HG03575 (cell line): ENCODE measurements at regions not wholly inside any gene's neighbourhood (a gene's known extent, or its start where the extent isn't known, plus 50 kb on each side); places are given as distances from the start of the nearest gene placed in this dataset.
"Not testable (repeated sequence)": the region's sequence is repeated elsewhere in the genome, so short reads cannot be mapped to it uniquely, and the experiment has no call there.

Experiments
- ATAC-seq: cut with Tn5 transposase; IDR thresholded peaks from one replicate; pipeline ENCODE4 v1.9.1; 2021; ENCODE audit not compliant: unreplicated experiment, insufficient number of reproducible peaks, low FRiP score; ENCODE audit errors: extremely low read depth

DNA sequence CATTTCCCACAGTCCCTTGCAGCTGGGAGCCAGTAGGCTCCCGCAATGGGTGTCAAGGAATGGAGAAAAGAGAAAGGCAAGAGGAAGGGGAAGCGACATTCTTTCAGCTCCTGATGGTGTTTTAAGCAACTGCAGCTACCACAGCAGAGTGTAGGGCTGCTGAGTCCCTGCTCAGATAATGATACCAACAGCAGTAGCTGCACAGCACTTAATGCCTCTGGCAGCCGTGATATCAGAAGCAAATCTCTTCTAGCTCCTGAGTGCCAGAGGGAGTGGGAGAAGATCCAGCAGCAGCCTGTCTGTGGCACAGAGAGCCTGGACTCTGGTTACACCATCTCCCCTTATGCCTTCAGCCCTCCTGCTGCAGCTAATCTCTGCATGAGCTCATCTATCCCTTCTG, 186.1 kb upstream of the LMCD1 start:
- ATAC-seq, result not testable (repeated sequence)

DNA sequence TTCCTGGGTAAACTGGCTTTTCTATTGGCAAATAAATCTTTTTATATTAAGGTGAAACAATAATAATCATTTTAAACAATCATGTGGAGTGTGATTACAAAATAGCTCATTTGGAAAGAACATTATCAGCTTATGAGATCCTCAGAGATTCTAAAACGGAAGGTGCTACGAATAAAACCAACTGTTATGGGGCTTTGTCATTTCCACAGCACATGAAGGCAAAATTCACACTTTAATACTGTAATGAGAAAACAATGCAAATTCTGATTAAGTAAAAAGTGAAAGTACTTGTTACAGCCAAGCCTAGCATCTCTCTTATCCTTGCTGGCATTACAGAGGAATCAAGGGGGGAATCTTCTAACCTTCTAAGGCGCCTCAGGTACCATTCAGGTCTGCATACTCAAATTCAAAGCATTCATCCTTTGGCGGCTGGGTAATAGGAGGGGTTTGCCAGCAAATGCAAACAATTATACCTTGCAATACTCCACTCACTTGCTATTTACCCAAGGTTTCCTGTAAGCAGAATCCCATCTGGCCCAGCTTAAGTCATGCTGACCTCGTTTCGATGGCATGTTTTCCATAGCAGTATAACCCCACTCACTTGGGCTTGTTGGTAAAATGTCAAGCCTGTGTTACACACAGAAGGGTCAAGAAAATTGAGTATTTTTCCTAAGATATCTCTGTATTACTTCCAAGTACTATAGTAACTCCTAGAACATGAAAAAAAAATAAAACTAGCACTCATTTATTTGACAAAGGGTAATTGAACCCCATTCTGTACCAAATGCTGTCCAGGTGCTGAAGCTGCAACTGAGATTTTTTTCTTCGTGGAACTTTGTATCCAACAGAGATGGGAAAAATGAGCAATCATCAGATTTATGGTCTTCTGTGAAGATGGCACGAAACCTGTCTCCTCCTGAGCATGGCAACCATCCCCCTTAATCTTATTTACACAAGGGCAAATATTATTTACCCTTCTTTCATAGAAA, 183.7 kb upstream of the LMCD1 start:
- no peak for ATAC-seq

DNA sequence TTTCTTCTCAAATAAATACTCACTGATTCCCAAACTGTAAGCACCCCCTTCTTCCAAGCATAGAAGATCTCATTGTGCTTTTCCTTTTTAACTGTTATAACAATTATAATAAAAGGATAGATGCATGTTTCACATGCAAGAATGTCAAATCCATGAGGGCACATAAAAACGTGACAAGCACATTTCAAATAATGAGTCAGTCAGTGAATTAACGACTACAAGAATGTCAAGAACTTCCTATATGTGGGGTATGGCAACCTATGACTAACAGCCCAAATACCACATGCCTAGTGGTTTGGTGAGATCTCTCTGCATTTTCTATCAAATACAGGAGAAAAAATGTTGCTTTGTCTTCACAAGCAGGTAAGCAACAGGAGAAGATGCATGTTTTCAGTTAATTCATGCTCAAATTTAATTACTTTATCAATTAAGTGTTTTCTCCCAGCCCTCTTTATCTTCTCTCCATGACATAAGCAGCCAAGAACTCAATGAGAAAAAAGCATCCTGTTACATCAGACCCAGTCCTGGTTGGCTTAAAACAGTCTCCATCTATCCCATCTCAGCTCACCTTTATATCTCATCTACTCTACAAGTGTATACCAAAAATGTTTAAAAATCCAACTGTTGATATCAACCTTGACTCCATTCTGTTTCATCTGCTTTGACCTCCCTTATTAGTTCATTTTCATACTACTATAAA, 181.5 kb upstream of the LMCD1 start:
- ATAC-seq, result no peak

DNA sequence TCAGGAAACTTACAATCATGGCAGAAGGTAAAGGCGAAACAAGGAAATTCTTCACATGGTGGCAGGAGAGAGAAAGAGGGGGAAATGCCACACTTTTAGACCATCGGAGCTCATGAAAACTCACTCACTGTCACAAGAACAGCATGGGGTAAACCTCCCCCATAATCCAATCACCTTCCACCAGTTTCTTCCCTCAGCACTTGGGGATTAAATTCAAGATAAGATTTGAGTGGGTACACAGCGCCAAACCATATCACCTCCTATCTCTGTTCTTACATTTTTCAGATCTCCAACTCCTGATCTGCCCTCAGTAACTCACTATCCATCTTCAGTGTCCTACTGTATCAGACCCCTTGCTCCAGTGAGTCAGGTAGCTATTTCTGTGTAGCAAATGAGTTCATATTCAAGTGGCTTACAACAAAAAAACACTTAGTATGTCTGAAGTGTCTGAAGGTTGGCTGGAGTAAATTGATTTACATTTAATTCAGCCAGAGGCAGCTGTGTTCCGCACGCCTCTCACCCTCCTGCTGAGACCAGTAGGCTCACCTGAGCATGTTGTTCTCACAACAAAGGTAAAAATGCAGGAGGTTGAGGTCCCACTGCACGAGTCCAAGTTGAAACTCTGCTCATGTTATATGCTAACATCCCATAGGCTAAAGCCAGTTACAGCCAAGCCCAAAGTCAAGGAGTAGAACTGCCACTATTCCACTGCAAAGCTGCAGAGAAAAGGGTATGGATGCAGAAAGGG, 180.7 kb upstream of the LMCD1 start:
- ATAC-seq, result no peak

DNA sequence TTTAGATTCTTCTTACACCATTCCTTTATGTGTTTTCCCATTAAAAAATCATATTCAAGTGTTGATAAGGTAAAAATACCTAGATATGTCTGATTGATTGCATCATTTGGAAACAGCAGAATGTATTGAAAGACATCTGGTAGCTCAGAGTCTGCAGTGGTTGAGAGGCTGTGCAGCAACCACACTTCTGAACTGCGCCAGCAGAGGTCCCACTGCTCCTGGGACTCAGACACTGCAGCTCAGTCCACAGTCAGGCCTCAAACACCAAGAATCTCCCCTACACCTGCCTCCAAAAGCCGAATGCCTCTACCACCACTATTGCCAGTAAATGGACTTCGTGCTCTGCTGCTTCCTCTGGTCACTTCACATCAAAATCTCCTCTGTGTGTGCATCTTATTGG, 176.9 kb upstream of the LMCD1 start:
- ATAC-seq, result no peak

DNA sequence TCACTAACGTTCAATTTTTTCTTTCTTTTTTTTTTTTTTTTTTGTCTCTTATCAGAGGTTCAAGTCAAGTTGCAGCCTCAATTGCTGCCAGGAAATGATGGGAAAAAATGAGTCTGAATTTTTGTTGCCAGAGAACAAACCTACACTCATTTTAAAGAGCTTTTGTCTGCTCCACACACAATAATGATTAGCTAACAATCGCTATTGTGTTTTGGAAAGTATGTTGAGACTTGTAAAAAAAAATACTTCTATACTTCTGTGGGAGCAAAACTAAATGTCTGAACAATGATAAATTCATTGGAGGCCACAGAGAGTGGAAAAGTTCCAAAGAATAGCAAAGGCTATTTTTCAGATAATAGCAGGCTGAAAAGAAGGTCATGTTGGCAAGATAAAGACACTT, 176.3 kb upstream of the LMCD1 start:
- ATAC-seq, result no peak

DNA sequence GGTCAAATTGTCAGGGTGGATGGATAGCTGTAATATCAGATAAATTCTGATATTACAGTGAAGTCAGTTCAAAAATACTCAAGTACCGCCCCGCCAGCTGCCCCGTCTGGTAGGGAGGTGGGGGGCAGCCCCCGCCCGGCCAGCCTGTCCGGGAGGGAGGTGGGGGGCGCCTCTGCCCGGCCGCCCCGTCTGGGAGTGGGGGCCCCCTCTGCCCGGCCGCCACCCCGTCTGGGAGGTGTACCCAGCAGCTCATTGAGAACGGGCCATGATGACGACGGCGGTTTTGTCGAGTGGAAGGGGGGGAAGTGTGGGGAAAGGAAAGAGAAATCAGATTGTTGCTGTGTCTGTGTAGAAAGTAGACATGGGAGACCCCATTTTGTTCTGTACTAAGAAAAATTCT, 175.8 kb upstream of the LMCD1 start:
- not testable (repeated sequence) for ATAC-seq

DNA sequence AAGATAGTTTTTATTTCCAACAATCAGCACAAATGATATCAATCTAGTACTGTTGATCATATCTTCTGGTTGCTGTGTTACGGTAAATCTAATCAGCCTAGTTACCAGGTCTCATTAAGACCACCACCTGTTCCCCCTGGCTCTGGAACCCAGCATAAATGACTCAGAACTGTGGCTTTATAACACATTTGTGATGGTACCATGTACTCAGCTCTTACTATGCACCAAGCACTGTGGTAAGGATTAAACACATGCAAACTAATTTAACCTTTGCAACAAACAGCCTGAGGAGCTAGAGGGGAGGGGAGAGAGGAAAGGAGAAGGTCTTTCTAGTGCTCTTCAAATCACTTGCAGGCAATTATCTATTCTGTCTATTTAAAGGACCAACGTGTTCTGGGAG, 173.9 kb upstream of the LMCD1 start:
- ATAC-seq, result no peak

DNA sequence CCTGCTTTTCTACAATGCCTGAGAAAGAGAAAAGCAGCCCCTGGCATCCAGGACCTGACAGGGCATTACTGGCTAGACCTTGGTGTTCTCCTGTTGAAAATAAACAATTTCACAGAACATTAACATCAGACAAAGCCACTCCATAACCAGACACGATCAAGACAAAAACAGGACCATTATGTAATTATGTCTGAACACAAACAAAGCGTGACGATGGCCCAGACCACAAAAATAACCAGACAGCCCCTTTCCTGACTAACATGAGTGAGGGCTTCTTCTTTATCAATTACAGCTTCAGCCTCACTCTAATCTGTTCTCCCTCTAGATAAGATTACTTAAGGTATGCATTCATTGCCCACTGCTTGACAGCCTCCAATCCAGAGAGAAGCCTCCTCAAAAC, 172.7 kb upstream of the LMCD1 start:
- ATAC-seq, result no peak

DNA sequence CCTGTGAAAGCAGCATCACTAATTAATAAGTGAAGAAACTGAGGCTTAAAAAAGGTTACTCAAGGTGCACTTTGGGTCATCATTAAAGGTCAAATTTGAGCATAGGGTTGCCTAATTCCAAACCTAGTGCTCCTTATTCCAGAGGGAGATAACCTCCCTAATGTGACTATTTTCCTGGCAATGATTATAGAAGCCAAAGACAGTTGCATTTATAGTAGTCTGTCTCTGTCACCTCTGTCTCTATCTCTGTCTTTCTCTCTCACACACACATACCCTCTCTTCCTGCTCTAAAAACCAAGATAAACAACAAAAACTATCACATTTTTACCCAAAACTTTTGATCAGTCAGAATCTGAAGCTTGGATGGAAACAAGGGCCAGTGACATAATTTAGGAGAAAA, 172.0 kb upstream of the LMCD1 start:
- no peak for ATAC-seq

DNA sequence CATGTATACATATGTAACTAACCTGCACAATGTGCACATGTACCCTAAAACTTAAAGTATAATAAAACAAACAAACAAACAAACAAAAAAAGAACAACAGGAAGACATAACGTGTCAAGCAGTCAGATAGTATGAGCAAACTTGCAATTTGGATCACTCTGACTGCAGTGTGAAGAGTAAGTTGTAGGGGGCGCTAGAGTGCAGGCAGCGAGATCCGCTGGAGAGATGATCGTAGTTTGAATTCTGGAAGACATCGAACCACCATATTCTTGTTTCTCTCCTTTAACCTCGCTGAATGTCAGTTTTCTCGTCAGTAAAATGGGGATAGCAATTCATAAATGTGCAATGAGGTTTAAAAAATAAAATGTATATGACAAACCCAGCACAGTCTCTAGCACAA, 165.2 kb upstream of the LMCD1 start:
- no peak for ATAC-seq

DNA sequence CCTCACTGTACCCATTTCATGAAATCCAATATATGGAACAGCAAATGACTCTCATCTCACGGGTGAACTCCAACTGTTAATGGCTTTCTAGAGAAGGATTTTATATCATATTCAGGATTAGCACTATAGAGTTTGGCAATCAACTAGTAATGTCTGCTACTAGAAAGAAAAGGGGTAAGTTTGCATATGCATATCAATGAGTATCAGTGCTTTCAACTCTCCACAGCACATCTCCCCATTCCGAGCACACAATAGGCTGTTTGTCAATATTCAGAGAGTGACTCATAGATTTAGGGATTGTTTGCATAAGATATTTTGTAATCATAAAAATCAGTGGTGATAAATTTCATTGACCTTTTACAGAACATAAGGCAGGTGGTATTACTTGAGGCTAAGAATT, 163.2 kb upstream of the LMCD1 start:
- ATAC-seq, result no peak

DNA sequence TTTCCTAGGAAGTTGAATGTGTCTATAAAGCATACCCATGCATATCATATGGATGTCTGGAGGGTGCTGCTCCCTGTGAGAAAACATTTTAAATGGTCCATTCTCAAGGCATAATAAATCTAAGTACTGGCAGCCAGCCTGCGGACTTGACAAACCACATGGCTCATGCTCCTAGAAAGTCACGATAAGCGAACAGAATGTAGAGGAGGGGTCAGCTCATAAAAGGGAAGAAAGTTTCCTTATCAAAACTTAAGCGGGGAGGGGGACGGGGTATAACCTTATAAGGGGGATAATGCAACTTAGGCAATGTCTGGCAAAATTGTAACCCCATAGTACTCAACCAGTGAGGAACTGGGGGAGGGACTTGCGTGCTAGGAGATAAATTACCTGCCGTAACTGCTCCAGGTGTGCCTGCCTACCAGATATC, 159.8 kb upstream of the LMCD1 start:
- no peak for ATAC-seq

DNA sequence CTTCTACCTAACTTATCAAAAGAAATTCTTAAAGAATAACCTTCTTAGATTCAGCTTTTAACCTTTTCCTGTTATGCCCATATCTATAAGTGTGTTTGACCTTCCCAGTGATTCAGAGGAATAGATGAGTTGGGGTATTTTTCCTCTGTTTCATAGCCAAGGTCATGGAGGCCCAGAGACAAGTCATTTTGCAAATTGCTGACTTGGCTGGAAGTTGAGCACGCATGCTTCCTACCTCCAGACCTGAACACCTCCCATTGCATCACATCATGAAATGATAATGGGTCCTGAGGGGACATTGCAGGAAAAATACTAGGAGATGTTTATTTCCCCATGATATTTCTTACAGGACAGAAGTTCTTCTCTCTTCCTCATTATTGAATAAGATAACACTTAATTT, 158.6 kb upstream of the LMCD1 start:
- ATAC-seq, result no peak

DNA sequence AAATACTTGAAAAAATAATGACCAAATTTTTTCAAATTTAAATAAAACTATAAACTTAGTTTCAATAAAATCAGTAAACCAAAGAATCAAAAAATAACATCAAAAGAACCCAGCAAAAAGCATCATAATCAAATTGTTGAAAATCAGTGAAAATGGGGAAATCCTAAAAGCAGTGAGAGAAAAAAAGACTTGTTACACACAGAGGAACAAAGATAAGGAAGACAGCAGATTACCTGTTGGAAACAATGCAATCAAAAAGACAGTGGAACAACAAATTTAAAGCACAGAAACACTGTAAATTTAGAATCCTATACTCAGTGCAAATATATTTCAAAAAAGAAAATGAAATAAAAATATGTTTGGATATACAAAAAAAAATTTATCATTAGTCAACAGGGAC, 156.2 kb upstream of the LMCD1 start:
- ATAC-seq, result no peak

DNA sequence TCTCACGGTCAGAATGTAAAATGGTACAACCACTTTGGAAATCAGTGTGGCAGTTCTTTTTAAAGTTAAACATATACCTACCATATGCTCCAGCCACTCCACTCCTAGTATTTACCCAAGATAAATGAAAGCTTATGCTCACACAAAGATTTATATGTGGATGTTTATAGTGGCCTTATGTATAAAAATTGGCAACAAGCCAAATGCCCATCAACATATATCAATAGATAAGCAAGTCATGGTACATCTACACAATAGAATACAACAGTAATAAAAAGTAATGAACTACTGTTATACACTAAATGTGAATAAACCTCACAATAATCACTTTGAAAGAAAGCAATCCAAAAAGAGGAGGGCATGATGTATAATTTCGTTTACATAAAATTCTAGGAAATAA, 153.5 kb upstream of the LMCD1 start:
- ATAC-seq, result no peak

DNA sequence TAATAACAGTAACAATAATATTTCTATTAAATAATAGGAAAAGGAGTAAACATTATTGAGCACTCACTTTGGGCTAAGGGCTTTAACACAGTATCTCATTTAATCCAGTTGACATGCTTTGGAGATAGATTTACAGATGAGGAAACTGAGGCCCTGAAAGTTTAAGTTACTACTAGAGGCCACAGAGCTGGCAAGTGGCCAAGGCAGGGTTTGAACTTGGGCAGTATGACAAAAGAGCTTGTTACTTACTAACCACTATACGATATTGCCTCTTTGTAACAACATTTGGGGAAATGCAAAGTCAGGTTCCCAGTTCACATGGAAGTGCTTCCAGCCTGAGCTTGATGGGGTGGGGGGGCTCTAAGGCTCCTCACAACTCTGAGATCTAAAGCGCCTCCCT, 149.1 kb upstream of the LMCD1 start:
- no peak for ATAC-seq

DNA sequence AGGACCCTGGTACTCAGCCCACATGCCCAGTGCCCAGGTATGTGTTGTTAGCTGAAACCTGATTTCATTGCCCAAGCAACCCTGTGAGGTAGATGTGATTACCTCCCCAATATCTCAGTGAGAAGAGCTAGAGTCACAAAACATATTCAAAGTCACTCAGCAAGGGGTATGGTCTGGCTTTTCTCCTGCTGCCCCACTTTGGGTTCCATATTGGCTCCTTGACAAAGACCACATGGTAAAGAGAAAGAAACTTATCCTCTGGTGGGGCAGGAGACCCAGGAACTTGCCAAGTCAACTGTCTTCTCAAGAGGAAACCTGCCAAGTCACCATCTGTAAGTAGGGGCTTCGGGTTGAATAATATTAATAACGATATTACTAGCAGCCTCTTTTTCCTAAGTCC, 148.3 kb upstream of the LMCD1 start:
- ATAC-seq, result no peak

DNA sequence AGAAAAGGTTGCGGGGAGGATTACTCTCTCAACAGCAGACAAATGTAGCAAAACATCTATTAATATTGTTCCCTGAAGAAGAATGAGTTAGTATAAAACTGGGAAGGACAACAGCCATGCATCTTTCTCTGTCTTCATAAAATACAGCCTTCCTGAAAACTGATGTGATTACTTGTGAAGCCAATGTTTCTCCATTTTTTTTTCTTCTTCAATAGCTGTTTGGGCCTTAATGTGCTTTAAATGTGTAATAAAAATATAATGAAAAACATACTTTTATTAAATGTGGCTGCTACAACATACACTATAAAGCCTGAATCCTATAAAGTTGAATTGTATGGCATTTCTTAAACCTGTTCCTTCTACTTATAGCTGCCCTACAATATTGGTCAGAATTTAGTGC, 146.3 kb upstream of the LMCD1 start:
- no peak for ATAC-seq

DNA sequence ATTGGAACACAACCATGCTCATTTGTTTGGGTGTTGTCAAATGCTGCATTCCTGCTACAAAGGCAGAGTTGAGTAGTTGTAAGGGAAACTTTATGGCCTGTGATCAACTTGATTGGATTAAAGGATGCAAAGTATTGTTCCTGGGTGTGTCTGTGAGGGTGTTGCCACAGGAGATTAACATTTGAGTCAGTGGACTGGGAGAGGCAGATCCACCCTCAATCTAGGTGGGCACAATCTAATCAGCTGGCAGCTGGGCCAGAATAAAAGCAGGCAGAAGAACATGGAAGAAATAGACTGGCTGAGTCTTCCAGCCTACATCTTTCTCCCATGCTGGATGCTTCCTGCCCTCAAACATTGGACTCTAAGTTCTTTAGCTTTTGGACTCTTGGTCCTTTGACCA, 145.6 kb upstream of the LMCD1 start:
- not testable (repeated sequence) for ATAC-seq
